ENCODE measurements at regions not wholly inside any gene's neighbourhood (a gene's known extent, or its start where the extent isn't known, plus 50 kb on each side); places are given as distances from the start of the nearest gene placed in this dataset.

GRCh38 chr2:18066894-18067293 lies 188.4 kb downstream of the KCNS3 start:
- H3K27ac ChIP-seq: no peak overlapping the region
- no peak for TF ChIP-seq EP300 (IDR thresholded peaks at IDR 0.05)
- no peak for TF ChIP-seq POLR2A (IDR thresholded peaks at IDR 0.05)
- no peak for TF ChIP-seq POLR2AphosphoS5 (IDR thresholded peaks at IDR 0.05)
- peaks cover 10% of the 10 kb centered on the region for H3K4me1 ChIP-seq
- WGBS: 85% methylated on average over 2 of the region's 2 CpGs
- DNase-seq (ENCODE audit: low spot score in 2 of 2): no peak
- H3K36me3 ChIP-seq: no peaks in the 10 kb centered on the region
- no peaks in the 10 kb centered on the region for H3K27me3 ChIP-seq
- H3K9me3 ChIP-seq: no peaks in the 10 kb centered on the region
- H3K4me3 ChIP-seq: no peak overlapping the region

GRCh38 chr2:18066066-18066465 lies 187.6 kb downstream of the KCNS3 start:
- TF ChIP-seq CTCF (IDR thresholded peaks at IDR 0.05) (no peak), POLR2AphosphoS5 (IDR thresholded peaks at IDR 0.05) (peak in 1 of 3 donors; percentile 2)
- H3K4me3 ChIP-seq: no peak overlapping the region
- H3K36me3 ChIP-seq: no peaks in the 10 kb centered on the region
- H3K27me3 ChIP-seq: no peaks in the 10 kb centered on the region
- peak overlapping the region; percentile 20 for H3K27ac ChIP-seq
- H3K9me3 ChIP-seq: no peaks in the 10 kb centered on the region
- DNase-seq (ENCODE audit: low spot score in 2 of 2): no peak
- WGBS: 53% methylated on average over 5 of the region's 5 CpGs
- peaks cover 10% of the 10 kb centered on the region for H3K4me1 ChIP-seq

GRCh38 chr2:18065249-18065648 lies 186.8 kb downstream of the KCNS3 start:
- Histone ChIP-seq H3K9me3 (no peaks in the 10 kb centered on the region), H3K27me3 (no peaks in the 10 kb centered on the region), H3K36me3 (no peaks in the 10 kb centered on the region), H3K4me1 (peaks cover 10% of the 10 kb centered on the region), H3K4me3 (no peak overlapping the region), H3K27ac (no peak overlapping the region)
- TF ChIP-seq POLR2A (IDR thresholded peaks at IDR 0.05): no peak
- no peak for TF ChIP-seq CTCF (IDR thresholded peaks at IDR 0.05)
- no peak for TF ChIP-seq POLR2AphosphoS5 (IDR thresholded peaks at IDR 0.05)
- no peak for DNase-seq (ENCODE audit: low spot score in 2 of 2)
- 33% methylated on average over 1 of the region's 1 CpG for WGBS

- no peak for DNase-seq (ENCODE audit: low spot score in 2 of 2)
- Histone ChIP-seq H3K27me3 (no peaks in the 10 kb centered on the region), H3K36me3 (no peaks in the 10 kb centered on the region), H3K9me3 (no peaks in the 10 kb centered on the region), H3K27ac (no peak overlapping the region), H3K4me3 (no peak overlapping the region), H3K4me1 (peaks cover 10% of the 10 kb centered on the region)
- TF ChIP-seq EP300 (IDR thresholded peaks at IDR 0.05): no peak
- TF ChIP-seq POLR2AphosphoS5 (IDR thresholded peaks at IDR 0.05): no peak
- TF ChIP-seq POLR2A (IDR thresholded peaks at IDR 0.05): no peak
- TF ChIP-seq CTCF (IDR thresholded peaks at IDR 0.05): no peak
- WGBS: 62% methylated on average over 4 of the region's 4 CpGs
Measured at GRCh38 chr2:18063826-18064470, 185.5 kb downstream of the KCNS3 start.

GRCh38 chr2:18062892-18063291 lies 184.4 kb downstream of the KCNS3 start:
- WGBS: 64% methylated on average over 5 of the region's 5 CpGs
- TF ChIP-seq CTCF (IDR thresholded peaks at IDR 0.05): no peak
- no peak for TF ChIP-seq POLR2A (IDR thresholded peaks at IDR 0.05)
- TF ChIP-seq POLR2AphosphoS5 (IDR thresholded peaks at IDR 0.05): no peak
- H3K4me3 ChIP-seq: no peak overlapping the region
- DNase-seq (ENCODE audit: low spot score in 2 of 2): no peak
- no peak overlapping the region for H3K27ac ChIP-seq
- peaks cover 10% of the 10 kb centered on the region for H3K4me1 ChIP-seq
- no peaks in the 10 kb centered on the region for H3K27me3 ChIP-seq
- no peaks in the 10 kb centered on the region for H3K36me3 ChIP-seq
- no peaks in the 10 kb centered on the region for H3K9me3 ChIP-seq

GRCh38 chr2:18061717-18062116 lies 183.2 kb downstream of the KCNS3 start:
- Histone ChIP-seq H3K36me3 (no peaks in the 10 kb centered on the region), H3K4me1 (peaks cover 6% of the 10 kb centered on the region), H3K9me3 (no peaks in the 10 kb centered on the region), H3K27me3 (no peaks in the 10 kb centered on the region), H3K4me3 (no peak overlapping the region), H3K27ac (no peak overlapping the region)
- DNase-seq (ENCODE audit: low spot score in 2 of 2): no peak
- 76% methylated on average over 1 of the region's 1 CpG for WGBS
- TF ChIP-seq EP300 (IDR thresholded peaks at IDR 0.05) (no peak), CTCF (IDR thresholded peaks at IDR 0.05) (no peak), POLR2AphosphoS5 (IDR thresholded peaks at IDR 0.05) (no peak), POLR2A (IDR thresholded peaks at IDR 0.05) (no peak)

Data from suprapubic skin (tissue), 4 donors.